ENCODE measurements at regions not wholly inside any gene's neighbourhood (a gene's known extent, or its start where the extent isn't known, plus 50 kb on each side); places are given as distances from the start of the nearest gene placed in this dataset.
"Not testable (repeated sequence)": the region's sequence is repeated elsewhere in the genome, so short reads cannot be mapped to it uniquely, and the experiment has no call there.

GRCh38 chr2:195438692-195439091, 218.3 kb upstream of the SLC39A10 start:
- H3K4me3 ChIP-seq (ENCODE audit: low read depth, low read length) = no peak overlapping the region
- TF ChIP-seq CTCF (conservative IDR thresholded peaks at IDR 0.05; ENCODE audit: low read depth, low read length) = no peak
- no peak for DNase-seq (ENCODE audit: low read depth)

GRCh38 chr2:195437521-195437920, 219.5 kb upstream of the SLC39A10 start:
- H3K4me3 ChIP-seq (ENCODE audit: low read depth, low read length) = no peak overlapping the region
- TF ChIP-seq CTCF (conservative IDR thresholded peaks at IDR 0.05; ENCODE audit: low read depth, low read length) = no peak
- no peak for DNase-seq (ENCODE audit: low read depth)

GRCh38 chr2:195434346-195434745, 222.7 kb upstream of the SLC39A10 start:
- no peak overlapping the region for H3K4me3 ChIP-seq (ENCODE audit: low read depth, low read length)
- TF ChIP-seq CTCF (conservative IDR thresholded peaks at IDR 0.05; ENCODE audit: low read depth, low read length) = no peak
- no peak for DNase-seq (ENCODE audit: low read depth)

DNA sequence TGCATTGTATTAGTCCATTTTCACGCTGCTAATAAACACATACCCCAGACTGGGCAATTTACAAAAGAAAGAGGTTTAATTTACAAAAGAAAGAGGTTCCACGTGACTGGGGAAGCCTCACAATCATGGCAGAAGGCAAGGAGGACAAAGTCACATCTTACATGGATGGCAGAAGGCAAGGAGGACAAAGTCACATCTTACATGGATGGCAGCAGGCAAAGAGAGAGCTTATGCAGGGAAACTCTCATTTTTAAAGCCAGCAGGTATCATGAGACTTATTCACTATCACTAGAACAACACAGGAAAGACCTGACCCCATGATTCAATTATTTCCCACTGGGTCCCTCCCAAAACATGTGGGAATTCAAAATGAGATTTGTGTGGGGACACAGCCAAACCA, 223.3 kb upstream of the SLC39A10 start:
- not testable (repeated sequence) for H3K4me3 ChIP-seq (ENCODE audit: low read depth, low read length); DNase-seq (ENCODE audit: low read depth)

- DNase-seq (ENCODE audit: low read depth) = no peak
- TF ChIP-seq CTCF (conservative IDR thresholded peaks at IDR 0.05; ENCODE audit: low read depth, low read length) = no peak
Observed at GRCh38 chr2:195428673-195429072, 228.4 kb upstream of the SLC39A10 start.

GRCh38 chr2:195425328-195425727, 231.7 kb upstream of the SLC39A10 start:
- no peak for DNase-seq (ENCODE audit: low read depth)
- no peak for TF ChIP-seq CTCF (conservative IDR thresholded peaks at IDR 0.05; ENCODE audit: low read depth, low read length)
- H3K4me3 ChIP-seq (ENCODE audit: low read depth, low read length) = no peak overlapping the region

More at GRCh38 chr2:195428673-195429072, 228.4 kb upstream of the SLC39A10 start:
- H3K4me3 ChIP-seq (ENCODE audit: low read depth, low read length) = no peak overlapping the region

DNA sequence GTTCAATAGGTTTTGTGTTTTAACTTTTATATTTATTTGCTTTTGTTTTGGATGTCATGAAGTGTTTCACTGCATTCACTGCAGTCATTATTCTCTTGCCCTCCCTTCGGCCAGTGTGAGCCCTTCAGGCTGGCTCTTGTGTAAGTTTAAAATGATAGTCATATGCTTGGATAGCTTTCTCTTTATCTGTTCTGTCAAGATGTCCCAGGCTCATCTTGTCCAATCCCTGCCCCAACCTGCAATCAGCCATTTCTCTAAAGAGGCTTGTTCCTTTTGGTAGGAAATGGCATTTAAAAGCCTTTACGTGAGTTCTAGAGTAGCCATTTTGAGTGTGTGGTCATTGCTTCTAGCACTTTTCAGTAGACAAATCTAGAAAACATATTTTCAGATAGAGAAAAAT, 238.0 kb upstream of the SLC39A10 start:
- TF ChIP-seq CTCF (conservative IDR thresholded peaks at IDR 0.05; ENCODE audit: low read depth, low read length) = no peak

More for the DNA sequence above, 238.0 kb upstream of the SLC39A10 start:
- no peak overlapping the region for H3K4me3 ChIP-seq (ENCODE audit: low read depth, low read length)
- no peak for DNase-seq (ENCODE audit: low read depth)

Measured in choroid plexus epithelial cell (primary cell).